G401 (cell line): ENCODE measurements at regions not wholly inside any gene's neighbourhood (a gene's known extent, or its start where the extent isn't known, plus 50 kb on each side); places are given as distances from the start of the nearest gene placed in this dataset.
"Not testable (repeated sequence)": the region's sequence is repeated elsewhere in the genome, so short reads cannot be mapped to it uniquely, and the experiment has no call there.

ENCODE experiments used
- DNase-seq: peaks from one replicate; pipeline ENCODE4 v3.0.0-alpha.2; 2015; ENCODE audit warnings: low spot score
- in situ Hi-C: cut with HindIII; loops from 2 replicates; pipeline ENCODE4 v1.10.0; 2016; ENCODE audit warnings: low sequenced_read_pairs, mixed read lengths

DNA sequence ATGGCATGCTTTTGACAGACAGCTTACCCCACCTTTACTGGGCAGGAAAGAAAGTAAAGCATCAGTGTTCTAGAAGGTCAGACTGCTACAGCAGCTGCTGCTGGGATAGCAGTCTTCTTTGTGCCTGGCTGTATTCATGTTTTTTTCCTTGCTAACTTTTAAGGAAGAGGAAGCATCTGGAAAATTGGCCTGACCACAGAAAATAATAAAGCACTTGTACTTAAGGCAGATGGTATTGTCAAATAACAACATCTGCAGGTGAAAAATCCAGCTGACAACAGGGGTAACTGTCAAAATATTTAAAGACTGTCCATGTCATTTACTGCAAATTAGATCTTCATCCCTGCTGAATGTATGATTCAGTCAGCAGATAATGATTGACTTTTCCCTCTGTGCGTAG, 229.0 kb downstream of the OXSM start:
- in situ Hi-C loops, result no loop called here
- no peak for DNase-seq

- in situ Hi-C loops, DNase-seq: not testable (repeated sequence)
Observed at GRCh38 chr3:26024206-26024605, 234.3 kb downstream of the OXSM start.

GRCh38 chr3:26029321-26029720, 239.4 kb downstream of the OXSM start:
- in situ Hi-C loops, result no loop called here
- no peak for DNase-seq

GRCh38 chr3:26042126-26042525, 252.2 kb downstream of the OXSM start:
- in situ Hi-C loops, DNase-seq: not testable (repeated sequence)

DNA sequence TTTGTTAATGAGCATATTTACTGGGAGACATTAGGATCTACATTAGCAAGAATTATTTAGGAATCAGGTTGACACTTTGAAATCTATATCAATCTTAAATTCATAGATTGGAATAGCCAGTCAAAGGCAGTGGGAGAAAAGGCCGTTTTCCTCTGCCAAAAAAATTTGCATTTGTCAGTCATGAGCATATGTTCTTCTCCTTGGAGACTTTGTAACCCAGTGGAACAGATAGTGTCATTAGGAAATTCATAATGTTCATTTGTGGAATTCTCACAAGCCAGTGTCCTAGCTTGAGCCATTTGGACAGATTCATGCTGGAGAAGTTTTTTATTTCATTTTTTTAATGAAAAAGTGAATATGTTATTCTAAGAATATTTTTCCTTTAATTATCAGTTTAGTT, 260.1 kb downstream of the OXSM start:
- DNase-seq, result peak; percentile 78
- in situ Hi-C loops, result no loop called here

DNA sequence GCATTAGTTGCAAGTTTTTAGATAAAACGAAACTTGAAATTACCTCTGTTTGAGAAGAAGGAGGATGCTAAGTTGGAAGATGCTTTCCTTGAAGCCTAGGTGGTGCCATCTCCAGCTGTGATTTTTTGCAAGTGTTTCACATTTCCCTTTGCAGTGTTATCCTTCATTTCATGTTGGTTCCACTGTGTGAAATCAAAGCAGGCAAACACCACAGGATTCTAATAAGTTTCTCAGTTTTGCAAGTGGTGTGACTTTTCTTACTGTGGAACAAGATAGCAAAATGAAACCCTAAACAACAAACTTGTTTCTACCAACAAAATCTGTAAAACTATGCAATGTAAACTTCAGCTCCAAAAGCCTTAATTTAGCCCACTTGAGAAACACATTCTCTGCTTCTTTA, 260.9 kb downstream of the OXSM start:
- no peak for DNase-seq
- in situ Hi-C loops, result no loop called here

DNA sequence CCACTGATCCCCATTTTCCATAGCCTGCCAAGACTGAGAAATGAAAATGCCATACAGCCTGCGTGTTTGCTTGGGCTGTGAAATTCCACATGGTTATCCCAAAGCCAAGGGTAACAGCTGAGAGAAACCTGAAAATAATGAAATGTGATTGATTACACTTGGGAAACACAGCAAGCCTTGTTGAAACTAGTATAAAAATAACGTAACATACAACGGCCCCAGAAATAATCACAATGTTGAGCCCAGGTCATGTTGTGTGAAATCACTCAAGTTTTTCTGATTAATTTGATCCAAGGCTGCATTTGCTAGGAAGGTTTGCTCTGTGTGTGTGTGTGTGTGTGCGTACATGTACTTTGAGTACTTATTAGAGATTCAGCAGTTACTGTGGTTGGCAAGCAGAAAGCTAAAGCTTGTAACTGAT, 269.0 kb downstream of the OXSM start:
- no peak for DNase-seq
- in situ Hi-C loops, result no loop called here

DNA sequence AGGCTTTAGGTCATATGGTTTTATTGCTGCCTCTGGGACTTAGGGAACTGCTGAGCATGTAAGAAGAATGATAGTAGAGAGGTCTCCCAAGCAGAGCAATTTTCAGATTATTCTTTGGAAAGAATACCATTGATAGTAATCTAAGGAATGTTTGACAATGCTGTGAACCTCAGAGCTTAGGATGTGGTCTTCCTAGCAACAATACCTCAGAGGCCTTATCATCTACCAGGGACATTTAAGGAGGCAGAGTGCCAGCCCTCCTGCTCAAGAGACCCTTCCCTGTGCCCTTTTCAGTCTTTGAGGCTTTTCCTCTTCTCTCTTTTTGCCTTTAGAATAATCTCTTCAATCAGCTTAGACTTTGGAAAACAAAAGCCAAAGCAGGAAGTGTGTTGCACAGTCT, 272.1 kb downstream of the OXSM start:
- no peak for DNase-seq
- in situ Hi-C loops, result no loop called here

GRCh38 chr3:26064297-26064696, 274.4 kb downstream of the OXSM start:
- no peak for DNase-seq
- in situ Hi-C loops, result no loop called here

DNA sequence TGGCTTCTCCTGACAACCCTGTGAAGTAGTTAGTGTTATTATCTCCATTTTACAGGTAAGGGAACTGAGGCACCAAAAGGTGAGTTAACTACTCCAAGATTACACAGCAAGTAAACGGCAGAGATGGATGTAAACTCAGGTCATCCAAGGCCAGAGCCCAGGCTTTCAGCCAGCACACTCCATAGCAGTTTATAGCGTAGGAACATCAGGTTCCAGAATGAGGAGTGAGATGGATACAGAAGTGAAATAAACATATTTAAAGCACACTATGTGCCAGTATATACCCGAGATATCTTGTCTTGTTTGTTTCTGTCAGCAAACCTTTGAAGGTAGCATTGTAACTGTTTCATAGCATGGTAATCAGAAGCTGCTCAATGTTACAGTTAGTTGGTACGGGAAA, 279.0 kb downstream of the OXSM start:
- DNase-seq, result no peak
- in situ Hi-C loops, result no loop called here

DNA sequence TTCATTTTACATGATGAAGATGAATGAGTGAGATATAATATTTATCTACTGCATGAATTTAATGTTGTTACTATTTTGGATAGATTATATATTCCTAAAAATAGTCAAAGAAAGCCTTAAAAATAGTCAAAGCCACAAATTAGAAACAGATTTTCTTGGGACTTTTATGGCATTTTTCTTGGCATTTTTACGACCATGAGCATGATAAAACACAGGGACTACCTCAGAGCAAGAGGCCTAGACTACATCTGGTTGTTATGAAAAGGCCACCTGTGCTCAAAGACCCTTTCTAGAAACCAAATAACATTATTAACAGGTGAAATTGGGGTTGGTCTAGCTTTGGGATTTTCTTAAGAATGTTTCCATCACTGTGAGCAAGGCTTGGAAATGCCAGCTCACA, 281.0 kb downstream of the OXSM start:
- in situ Hi-C loops, result no loop called here
- no peak for DNase-seq

DNA sequence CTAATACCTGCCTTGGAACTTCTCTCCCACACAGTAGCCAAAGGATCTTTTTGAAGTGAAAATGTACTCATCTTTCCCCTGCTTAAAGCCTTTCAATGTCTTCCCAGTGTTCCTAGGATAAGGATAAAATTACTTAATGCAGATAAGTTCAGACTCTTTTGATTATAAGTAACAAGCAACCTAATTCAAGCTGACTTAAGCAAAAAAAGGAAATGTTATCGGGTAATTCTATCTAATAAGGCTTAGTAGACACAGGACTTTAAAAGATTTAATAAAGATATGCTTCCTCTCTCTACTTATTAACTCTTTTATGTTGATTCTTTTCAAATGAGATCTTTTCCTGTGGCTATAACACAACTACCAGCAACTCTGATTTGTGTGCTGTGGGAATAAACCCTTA, 284.2 kb downstream of the OXSM start:
- no peak for DNase-seq
- in situ Hi-C loops, result no loop called here

DNA sequence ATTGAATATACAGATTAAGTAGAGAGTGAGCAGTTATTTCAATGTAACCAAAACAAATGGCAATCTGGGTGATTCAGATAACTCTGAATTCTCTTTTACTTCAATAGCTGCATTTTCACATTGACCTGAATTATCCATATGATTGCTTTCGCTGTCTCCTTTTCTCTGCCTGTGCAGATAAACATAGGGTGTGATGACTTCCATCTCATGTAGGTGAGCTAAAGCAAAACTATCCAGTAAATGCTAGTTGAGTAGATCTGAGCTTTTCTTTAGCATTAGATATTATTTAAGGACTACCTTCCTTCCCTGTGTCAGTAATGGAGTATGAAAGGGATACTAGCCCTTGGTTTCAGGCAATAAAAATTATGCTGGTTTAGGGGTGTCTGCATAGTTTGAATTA, 288.6 kb downstream of the OXSM start:
- in situ Hi-C loops, result no loop called here
- no peak for DNase-seq

GRCh38 chr3:26081166-26081565, 291.3 kb downstream of the OXSM start:
- in situ Hi-C loops, result no loop called here
- no peak for DNase-seq

GRCh38 chr3:26081806-26082205, 291.9 kb downstream of the OXSM start:
- in situ Hi-C loops, result no loop called here
- no peak for DNase-seq

GRCh38 chr3:26082911-26083310, 293.0 kb downstream of the OXSM start:
- in situ Hi-C loops, result no loop called here
- DNase-seq, result no peak

DNA sequence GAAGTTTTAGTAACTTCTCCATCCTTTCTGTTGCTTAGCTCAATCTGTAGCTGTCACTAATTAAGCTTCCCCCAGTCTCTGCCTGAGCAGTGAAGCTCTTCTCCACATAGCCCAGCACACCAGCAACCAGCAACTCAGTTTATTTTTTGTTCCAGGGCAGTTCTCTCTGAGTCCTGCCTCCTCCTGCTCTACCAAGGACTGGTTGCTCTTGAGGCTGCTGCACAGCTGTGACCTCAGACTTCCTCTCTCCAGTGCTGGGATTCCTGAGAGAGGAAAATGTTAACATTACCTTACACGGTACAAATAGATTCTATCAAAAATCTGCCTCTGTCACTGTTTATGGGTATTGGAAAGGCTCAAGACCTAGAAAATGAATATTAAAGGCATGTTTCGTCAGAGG, 294.7 kb downstream of the OXSM start:
- DNase-seq, result no peak
- in situ Hi-C loops, result no loop called here

- in situ Hi-C loops, result no loop called here
- DNase-seq, result no peak
Observed at GRCh38 chr3:26087751-26088150, 297.9 kb downstream of the OXSM start.

- DNase-seq, result peak; percentile 56
- in situ Hi-C loops, result no loop called here
Observed at GRCh38 chr3:26089249-26089648, 299.4 kb downstream of the OXSM start.

- in situ Hi-C loops, result no loop called here
- peak; percentile 95 for DNase-seq
Observed at GRCh38 chr3:26090589-26090988, 300.7 kb downstream of the OXSM start.

DNA sequence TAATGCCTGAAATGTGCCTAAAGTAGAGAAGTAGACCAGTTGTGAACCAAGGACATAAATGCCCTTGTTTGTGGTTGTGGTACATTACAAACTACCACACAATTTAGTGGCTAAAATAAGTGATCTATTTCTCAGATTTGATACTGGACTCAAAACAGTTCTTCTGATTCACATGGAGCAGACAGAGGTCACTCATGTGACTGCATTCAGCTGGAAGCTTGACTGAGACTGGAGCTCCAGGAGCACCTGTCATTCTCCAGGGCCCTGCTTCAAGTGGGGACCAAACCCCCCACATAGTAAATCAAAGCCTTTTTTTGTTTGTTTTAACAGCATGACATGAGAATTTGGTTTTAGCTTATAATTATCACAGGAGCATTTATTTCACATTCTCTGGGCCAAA, 301.2 kb downstream of the OXSM start:
- in situ Hi-C loops, result no loop called here

DNA sequence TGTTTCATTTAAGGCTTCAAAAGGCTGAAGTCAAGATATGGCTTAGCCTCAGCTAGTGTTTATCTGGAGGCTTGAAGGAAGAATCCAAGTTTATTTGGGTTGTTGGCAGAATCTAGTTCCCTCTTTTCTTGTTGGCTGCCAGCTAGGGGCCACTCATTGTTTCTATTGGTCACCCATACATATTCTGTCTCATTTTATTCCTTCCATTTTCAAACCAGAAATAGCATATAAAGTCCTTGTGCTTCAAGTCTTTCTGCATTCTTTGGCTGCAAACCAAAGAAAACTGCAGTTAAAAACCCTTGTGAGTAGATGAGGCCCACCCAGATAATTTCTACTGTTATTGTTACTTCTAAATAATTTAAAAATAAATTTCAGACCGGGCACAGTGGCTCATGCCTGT, 301.7 kb downstream of the OXSM start:
- in situ Hi-C loops, result no loop called here

More for the DNA sequence above, 301.2 kb downstream of the OXSM start:
- DNase-seq, result peak; percentile 53

More for the DNA sequence above, 301.7 kb downstream of the OXSM start:
- peak; percentile 27 for DNase-seq
